Caco-2 (cell line): ENCODE measurements at regions not wholly inside any gene's neighbourhood (a gene's known extent, or its start where the extent isn't known, plus 50 kb on each side); places are given as distances from the start of the nearest gene placed in this dataset.

Experiments
- BruUV-seq: library from RNA; stranded (reverse); fragments of 400-500 nt; replicated peaks from 2 replicates; lab custom pipeline; 2021; lab: Mats Ljungman, UMichigan
- CTCF ChIA-PET: fragments of 300-600 bp; sonication (Branson Sonifier 250); formaldehyde crosslinking; loops from one replicate; lab custom pipeline; 2022; ENCODE audit warnings: antibody characterized with exemption; lab: Charles Lee
- POLR2A ChIA-PET: fragments of 300-600 bp; sonication (Branson Sonifier 250); formaldehyde crosslinking; loops from one replicate; lab custom pipeline; 2022; ENCODE audit warnings: antibody characterized with exemption; lab: Charles Lee
- DNase-seq, 2 experiments: peaks; one replicate each; pipeline versions ENCODE4 v3.0.0 to v3.0.0-alpha.2; 2020 to 2022
- H3K27me3 ChIP-seq: replicated peaks from 2 replicates; pipeline ENCODE4 v1.6.0; 2011; ENCODE audit warnings: low read length; ENCODE audit not compliant: control insufficient read depth, insufficient read depth
- H3K36me3 ChIP-seq: 2 replicates; pipeline ENCODE4 v1.5.1; 2011; ENCODE audit warnings: low read length; ENCODE audit not compliant: control insufficient read depth, insufficient read depth
- H3K4me1 ChIP-seq: fragments of 250-450 bp; sonication (Bioruptor Pico); 2 replicates; pipeline ENCODE4 v1.5.1; 2020; ENCODE audit warnings: mild to moderate bottlenecking
- H3K4me3 ChIP-seq: 2 replicates; pipeline ENCODE4 v1.5.1; 2011; ENCODE audit warnings: low read depth, mild to moderate bottlenecking, control low read depth, low read length
- H3K9me3 ChIP-seq: fragments of 250-450 bp; sonication (Bioruptor Pico); 2 replicates; pipeline ENCODE4 v1.5.1; 2020; ENCODE audit warnings: mild to moderate bottlenecking, moderate library complexity
- H3K27ac Mint-ChIP-seq: one replicate; pipeline ENCODE4 v1.8.0; 2022; ENCODE audit warnings: mixed read lengths; ENCODE audit not compliant: unreplicated experiment
- H3K27me3 Mint-ChIP-seq: one replicate; pipeline ENCODE4 v1.8.0; 2022; ENCODE audit warnings: mixed read lengths; ENCODE audit not compliant: insufficient read depth, unreplicated experiment
- H3K36me3 Mint-ChIP-seq: one replicate; pipeline ENCODE4 v1.8.0; 2022; ENCODE audit warnings: mild to moderate bottlenecking, mixed read lengths; ENCODE audit not compliant: insufficient read depth, unreplicated experiment
- H3K4me1 Mint-ChIP-seq: one replicate; pipeline ENCODE4 v1.8.0; 2022; ENCODE audit warnings: low read depth, mixed read lengths; ENCODE audit not compliant: unreplicated experiment
- H3K4me3 Mint-ChIP-seq: one replicate; pipeline ENCODE4 v1.8.0; 2022; ENCODE audit warnings: mild to moderate bottlenecking, moderate library complexity, mixed read lengths; ENCODE audit not compliant: unreplicated experiment
- H3K9me3 Mint-ChIP-seq: one replicate; pipeline ENCODE4 v1.8.0; 2022; ENCODE audit warnings: mixed read lengths; ENCODE audit not compliant: unreplicated experiment
- CTCF ChIP-seq, 2 experiments: fragments of 200-600 bp in 1 of 2; IDR thresholded peaks; 1 replicate in 1 of 2; 2 replicates in 1 of 2; pipeline versions ENCODE4 v1.5.1 to v1.8.0; 2011 to 2022; ENCODE audit warnings: antibody characterized with exemption in 1 of 2, control low read depth in 1 of 2, inconsistent platforms in 1 of 2, low read depth in 1 of 2, low read length in 1 of 2, mild to moderate bottlenecking in 1 of 2, moderate library complexity in 1 of 2; ENCODE audit not compliant: insufficient read depth in 1 of 2, severe bottlenecking in 1 of 2, unreplicated experiment in 1 of 2
- intact Hi-C: fragments of 100-400 bp; cut with micrococcal nuclease; formaldehyde crosslinking; loops from one replicate; pipeline ENCODE4 v1.10.0; 2022; ENCODE audit not compliant: unreplicated experiment

- no peaks in the 10 kb centered on the region for H3K27me3 ChIP-seq
- Mint-ChIP-seq H3K4me3 (no peak overlapping the region), H3K4me1 (no peaks in the 10 kb centered on the region), H3K27me3 (no peaks in the 10 kb centered on the region), H3K9me3 (no peaks in the 10 kb centered on the region), H3K27ac (no peak overlapping the region), H3K36me3 (no peaks in the 10 kb centered on the region)
- H3K4me1 ChIP-seq = no peaks in the 10 kb centered on the region
- no peaks in the 10 kb centered on the region for H3K9me3 ChIP-seq
- CTCF ChIA-PET = no interaction called here
- no peak overlapping the region for H3K4me3 ChIP-seq
- BruUV-seq = no TSS peak
- no peak for DNase-seq
- no peak for TF ChIP-seq CTCF (IDR thresholded peaks at IDR 0.05; ENCODE audit: insufficient read depth in 1 of 2, low read depth in 1 of 2, low read length in 1 of 2, severe bottlenecking in 1 of 2, unreplicated experiment in 1 of 2)
- intact Hi-C loops = no loop called here
- POLR2A ChIA-PET = no interaction called here
- no peaks in the 10 kb centered on the region for H3K36me3 ChIP-seq
Observed at GRCh38 chr3:82088749-82089148, 327.3 kb upstream of the GBE1 start.

GRCh38 chr3:82087958-82088357 is 326.5 kb upstream of the GBE1 start:
- CTCF ChIA-PET = no interaction called here
- intact Hi-C loops = no loop called here
- POLR2A ChIA-PET = no interaction called here
- Mint-ChIP-seq H3K4me3 (no peak overlapping the region), H3K4me1 (no peaks in the 10 kb centered on the region), H3K36me3 (no peaks in the 10 kb centered on the region), H3K9me3 (no peaks in the 10 kb centered on the region), H3K27me3 (no peaks in the 10 kb centered on the region), H3K27ac (no peak overlapping the region)
- Histone ChIP-seq H3K4me3 (no peak overlapping the region), H3K27me3 (no peaks in the 10 kb centered on the region), H3K36me3 (no peaks in the 10 kb centered on the region), H3K4me1 (no peaks in the 10 kb centered on the region), H3K9me3 (no peaks in the 10 kb centered on the region)
- no peak for TF ChIP-seq CTCF (IDR thresholded peaks at IDR 0.05; ENCODE audit: insufficient read depth in 1 of 2, low read depth in 1 of 2, low read length in 1 of 2, severe bottlenecking in 1 of 2, unreplicated experiment in 1 of 2)
- DNase-seq = no peak
- BruUV-seq = no TSS peak

- no peaks in the 10 kb centered on the region for H3K36me3 ChIP-seq
- no peaks in the 10 kb centered on the region for H3K9me3 ChIP-seq
- intact Hi-C loops = no loop called here
- H3K27ac Mint-ChIP-seq = no peak overlapping the region
- BruUV-seq = no TSS peak
- no peak overlapping the region for H3K4me3 Mint-ChIP-seq
- no peaks in the 10 kb centered on the region for H3K9me3 Mint-ChIP-seq
- H3K27me3 Mint-ChIP-seq = no peaks in the 10 kb centered on the region
- H3K4me1 ChIP-seq = no peaks in the 10 kb centered on the region
- CTCF ChIA-PET = no interaction called here
- no peak overlapping the region for H3K4me3 ChIP-seq
- POLR2A ChIA-PET = no interaction called here
- H3K36me3 Mint-ChIP-seq = no peaks in the 10 kb centered on the region
- no peaks in the 10 kb centered on the region for H3K27me3 ChIP-seq
- TF ChIP-seq CTCF (IDR thresholded peaks at IDR 0.05; ENCODE audit: insufficient read depth in 1 of 2, low read depth in 1 of 2, low read length in 1 of 2, severe bottlenecking in 1 of 2, unreplicated experiment in 1 of 2) = no peak
- no peak for DNase-seq
- H3K4me1 Mint-ChIP-seq = no peaks in the 10 kb centered on the region
Observed at GRCh38 chr3:82085851-82086475, 324.5 kb upstream of the GBE1 start.
